GM12892 (cell line): ENCODE measurements at regions not wholly inside any gene's neighbourhood (a gene's known extent, or its start where the extent isn't known, plus 50 kb on each side); places are given as distances from the start of the nearest gene placed in this dataset.

Experiments used
- DNase-seq: peaks from one replicate; pipeline ENCODE4 v3.0.0; 2011; ENCODE audit not compliant: insufficient read length
- FAIRE-seq: peaks from 2 replicates; lab custom pipeline; 2011; peaks lifted over from hg19 to GRCh38; lab: Jason Lieb, UNC
- POLR2A ChIP-seq: IDR thresholded peaks from 2 replicates; pipeline ENCODE4 v1.6.1; 2011; ENCODE audit warnings: low read depth, low read length, control low read depth
- POLR2AphosphoS5 ChIP-seq: IDR thresholded peaks from 2 replicates; pipeline ENCODE4 v1.6.1; 2011; ENCODE audit warnings: low read depth, low read length, control low read depth
- TAF1 ChIP-seq: IDR thresholded peaks from 2 replicates; pipeline ENCODE4 v1.6.1; 2011; ENCODE audit warnings: low read depth, mild to moderate bottlenecking, control low read depth, low read length, borderline replicate concordance

DNA sequence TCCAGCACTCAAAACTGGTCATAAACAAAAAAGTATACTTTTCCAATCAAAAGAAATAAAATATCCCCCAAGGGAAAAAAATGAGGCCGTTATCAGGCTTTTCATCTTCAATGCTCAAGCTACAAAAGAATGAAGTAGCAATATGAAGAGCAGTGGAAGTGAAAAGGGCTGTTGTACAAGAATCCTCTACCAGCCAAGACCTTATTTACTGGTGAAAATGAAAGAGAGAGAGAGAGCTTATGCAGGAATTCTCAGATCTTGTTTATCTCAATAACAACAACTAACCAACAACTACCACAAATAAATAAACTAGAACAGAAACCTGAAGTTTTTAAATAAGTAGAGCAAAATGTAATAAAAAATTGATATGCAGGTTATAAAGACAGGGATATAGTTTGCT is 400.6 kb downstream of the HDGFL1 start:
- no peak for FAIRE-seq
- DNase-seq = no peak
- no peak for TF ChIP-seq POLR2A

DNA sequence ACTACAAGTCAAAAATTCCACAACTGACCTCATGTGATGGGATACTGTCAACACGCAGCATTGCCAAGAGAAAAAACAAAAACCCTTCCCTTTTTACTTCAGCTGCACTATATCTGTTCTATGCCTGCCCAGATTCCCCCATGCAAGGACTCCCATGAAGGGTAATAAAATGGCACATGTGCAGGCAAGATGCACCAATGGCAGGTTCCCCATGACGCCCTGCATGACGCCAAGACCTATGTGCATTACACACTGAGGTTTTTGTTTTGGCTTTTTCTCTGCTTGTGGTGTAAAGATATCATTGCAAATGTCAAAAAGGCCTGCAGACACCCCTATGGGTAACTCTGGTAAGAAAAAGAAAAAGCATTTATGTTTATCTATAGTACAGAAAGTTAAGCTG is 403.4 kb downstream of the HDGFL1 start:
- FAIRE-seq (no peak), DNase-seq (no peak)
- TF ChIP-seq POLR2AphosphoS5 (no peak), TAF1 (no peak)

DNA sequence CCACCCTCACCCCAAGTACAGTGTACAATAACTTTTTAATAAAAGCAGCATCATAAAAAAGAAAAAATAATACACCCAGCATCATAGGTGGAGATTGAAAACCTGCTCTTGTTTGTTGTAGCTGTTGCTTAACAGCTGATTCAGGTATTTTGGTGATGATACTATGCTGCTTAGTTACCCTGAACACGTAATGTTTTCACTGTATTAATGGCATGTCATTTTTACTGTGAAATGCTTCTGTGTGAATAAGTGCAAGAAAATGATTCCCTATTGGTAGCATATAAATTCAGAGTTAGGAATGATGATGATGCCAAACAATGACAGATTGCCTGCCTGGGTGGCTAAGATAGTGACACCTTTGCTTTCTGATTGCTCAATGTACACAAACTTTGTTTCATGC is 405.7 kb downstream of the HDGFL1 start:
- TF ChIP-seq POLR2A (no peak), POLR2AphosphoS5 (no peak), TAF1 (no peak)
- DNase-seq = no peak
- FAIRE-seq = no peak

DNA sequence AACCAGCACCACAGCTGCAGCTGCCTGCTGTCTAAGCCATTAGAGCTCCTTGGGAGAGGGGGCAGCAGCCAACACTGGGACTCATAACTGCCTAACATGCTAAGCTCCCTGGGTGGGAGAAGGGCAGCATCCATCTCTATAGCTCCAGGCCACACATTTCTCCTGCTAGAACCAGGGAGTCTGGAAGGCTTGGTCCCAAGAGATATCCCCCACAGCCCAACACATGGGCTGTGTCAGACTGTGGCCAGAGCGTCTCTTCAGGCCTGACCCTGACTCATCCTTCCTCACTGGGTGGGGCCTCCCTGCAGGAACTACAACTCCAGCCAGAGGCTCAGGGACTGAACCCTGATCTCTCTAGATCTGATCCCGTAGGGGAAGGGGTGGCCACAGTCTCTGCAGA is 411.1 kb downstream of the HDGFL1 start:
- TF ChIP-seq POLR2A = no peak
- no peak for TF ChIP-seq TAF1
- TF ChIP-seq POLR2AphosphoS5 = no peak
- FAIRE-seq = no peak
- no peak for DNase-seq

DNA sequence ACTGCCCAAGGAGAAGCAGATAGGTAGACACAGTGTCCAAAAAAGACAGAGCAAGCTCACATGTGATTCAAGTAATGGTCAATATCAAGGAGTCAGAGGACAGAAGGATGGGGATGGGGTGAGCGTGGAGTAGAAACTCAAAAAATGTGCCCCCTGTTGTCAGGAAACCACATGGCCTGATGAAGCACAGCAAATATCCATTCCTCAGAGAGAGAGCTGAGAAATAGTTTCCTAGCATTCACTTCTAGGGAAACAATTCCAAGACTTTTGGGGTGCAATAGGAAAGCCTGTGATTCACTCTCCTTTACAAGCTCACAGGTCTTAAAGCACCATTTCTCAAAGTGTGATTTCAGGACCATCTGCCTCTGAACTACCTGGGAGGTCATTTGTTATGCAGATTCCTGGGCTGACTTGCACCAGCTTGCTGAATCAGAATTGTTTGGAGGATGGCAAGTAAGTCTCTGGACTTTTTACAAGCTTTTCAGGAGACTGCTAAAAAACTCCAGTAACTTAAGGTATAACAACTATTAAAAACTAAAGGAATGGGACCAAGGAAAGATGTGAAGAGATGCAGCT is 432.8 kb downstream of the HDGFL1 start:
- DNase-seq = no peak
- FAIRE-seq = no peak
- TF ChIP-seq POLR2A (no peak), TAF1 (no peak), POLR2AphosphoS5 (no peak)

DNA sequence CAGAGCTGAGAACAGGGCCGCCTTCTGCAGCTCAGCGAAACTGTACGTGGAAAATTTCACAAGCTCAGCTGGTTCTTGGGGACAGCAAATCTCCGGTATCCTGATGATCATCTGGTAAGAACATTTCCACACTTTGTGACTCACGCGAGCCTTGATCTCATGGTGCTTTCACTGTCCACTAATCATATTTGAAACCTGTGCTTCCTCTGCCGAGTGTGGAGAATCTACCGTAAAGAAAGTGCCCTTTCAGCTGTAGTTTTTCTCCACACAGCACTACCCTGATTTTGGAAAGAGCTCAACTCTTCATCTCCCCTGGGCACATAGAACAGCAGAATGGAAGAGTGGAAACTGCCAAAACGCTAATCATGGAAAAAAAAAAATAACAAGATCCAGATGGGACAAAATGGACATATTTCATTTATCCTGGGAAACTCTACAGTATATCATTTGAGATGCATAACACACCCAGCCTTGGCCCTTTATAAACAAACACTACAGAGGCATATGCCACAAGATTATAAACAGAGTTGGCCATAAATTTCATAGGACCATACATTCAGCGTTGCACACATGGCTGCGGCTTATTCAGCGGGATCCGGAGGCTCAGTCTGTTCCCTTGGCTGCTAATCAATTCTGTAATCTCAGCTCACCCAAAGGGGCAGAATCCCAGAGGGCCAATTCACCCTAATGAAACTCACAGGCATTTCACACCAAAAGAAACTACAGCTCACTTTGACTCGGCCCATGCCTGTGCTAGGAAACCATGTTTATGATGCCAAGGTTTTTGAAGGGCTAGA is 434.5 kb downstream of the HDGFL1 start:
- no peak for FAIRE-seq
- no peak for TF ChIP-seq TAF1
- no peak for TF ChIP-seq POLR2A
- no peak for TF ChIP-seq POLR2AphosphoS5
- no peak for DNase-seq

DNA sequence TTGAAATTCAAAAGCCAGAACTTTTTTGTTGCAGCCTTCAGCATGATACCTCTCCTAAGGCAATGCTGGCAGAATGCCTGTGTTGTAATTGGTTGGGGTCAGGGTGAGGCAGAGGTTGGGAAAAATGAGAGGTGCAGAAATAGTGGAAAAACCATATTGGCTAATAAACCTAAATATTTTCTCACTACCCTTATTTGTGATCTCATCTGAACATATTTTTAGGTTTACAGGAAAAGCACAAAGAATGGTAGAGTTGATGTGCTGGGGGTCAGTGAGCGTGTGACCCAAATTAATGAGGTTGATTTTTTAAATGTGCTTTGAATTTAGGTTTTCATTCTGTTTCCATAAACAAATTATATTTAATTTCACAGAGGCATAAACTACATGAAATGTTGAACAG is 437.3 kb downstream of the HDGFL1 start:
- TF ChIP-seq POLR2A (no peak), TAF1 (no peak)
- no peak for DNase-seq
- FAIRE-seq = no peak

DNA sequence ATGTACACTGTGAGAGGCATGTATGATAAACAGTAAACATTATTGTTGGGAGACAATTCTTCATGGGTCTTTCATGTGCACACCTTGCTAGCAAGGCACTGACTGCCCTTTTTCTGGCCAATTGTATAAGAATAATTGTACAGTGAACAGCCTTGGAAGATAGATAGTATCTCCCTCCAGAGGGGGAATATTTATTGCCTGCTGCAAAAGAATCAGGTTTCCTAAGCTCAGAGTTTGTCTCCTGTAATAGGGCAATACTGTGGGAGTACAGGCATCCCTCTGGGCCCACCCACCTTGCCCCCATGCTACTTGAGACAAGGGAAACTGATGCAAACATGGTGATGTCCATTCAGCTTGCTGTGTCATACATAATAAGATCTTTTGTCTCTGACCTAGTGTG is 442.2 kb downstream of the HDGFL1 start:
- no peak for FAIRE-seq
- TF ChIP-seq POLR2AphosphoS5 (no peak), TAF1 (no peak), POLR2A (no peak)
- DNase-seq = no peak

DNA sequence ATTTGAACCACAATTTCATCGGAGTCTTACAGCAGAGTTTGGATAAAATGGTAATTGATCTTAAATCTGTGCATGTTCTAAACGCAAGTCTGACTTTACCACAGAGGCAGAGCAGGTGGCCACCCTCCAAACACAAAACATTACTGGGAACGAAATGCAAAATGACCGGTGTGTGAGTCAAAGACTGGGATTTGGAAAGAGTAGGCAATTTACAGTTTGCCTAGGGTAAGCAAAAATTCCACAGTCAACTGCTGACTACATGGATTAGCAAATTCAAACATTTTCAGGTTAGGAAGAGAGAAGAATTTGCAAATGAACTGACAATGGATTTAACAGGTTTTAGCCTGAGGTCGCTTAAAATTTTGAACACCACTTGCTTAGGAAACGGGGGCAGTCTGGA is 444.4 kb downstream of the HDGFL1 start:
- no peak for FAIRE-seq
- no peak for DNase-seq
- TF ChIP-seq TAF1 (no peak), POLR2A (no peak), POLR2AphosphoS5 (no peak)

DNA sequence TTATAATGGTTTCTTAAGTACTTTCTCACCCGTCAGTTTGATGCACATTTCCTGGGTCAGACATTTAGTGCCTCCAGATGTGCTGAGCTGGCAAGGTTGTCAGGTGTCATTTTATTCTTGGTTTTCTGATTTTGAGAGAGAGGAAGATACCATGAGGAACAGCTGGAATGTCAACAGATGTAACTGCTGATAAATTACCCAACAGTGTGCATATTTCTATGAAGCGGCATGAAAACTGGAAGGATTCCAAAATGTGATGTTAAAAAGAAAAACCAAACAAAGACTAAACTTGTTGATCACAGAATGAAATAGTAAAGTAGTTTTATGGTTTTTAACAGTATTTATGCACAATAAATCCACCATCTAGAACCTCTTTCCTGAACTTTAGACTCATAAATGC is 447.3 kb downstream of the HDGFL1 start:
- DNase-seq (no peak), FAIRE-seq (no peak)
- no peak for TF ChIP-seq POLR2AphosphoS5
- TF ChIP-seq TAF1 = no peak
- no peak for TF ChIP-seq POLR2A

DNA sequence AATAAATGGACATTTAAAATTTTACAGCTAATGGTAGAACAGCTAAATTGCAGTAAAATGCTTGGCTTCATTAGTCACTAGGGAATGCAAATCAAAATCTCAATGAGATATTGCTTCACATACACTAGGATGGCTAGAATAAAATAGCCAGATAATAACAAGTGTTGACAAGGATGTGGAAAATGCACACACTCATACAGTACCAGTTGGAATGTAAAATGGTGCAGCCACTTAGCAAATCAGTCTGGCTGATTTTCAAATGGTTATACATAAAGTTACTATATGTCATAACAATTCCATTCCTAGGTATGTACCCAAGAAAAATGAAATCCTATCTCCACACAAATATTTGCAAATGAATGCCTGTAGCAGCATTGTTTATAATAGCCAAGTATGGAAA is 452.1 kb downstream of the HDGFL1 start:
- TF ChIP-seq POLR2A = no peak
- no peak for FAIRE-seq
- no peak for DNase-seq

DNA sequence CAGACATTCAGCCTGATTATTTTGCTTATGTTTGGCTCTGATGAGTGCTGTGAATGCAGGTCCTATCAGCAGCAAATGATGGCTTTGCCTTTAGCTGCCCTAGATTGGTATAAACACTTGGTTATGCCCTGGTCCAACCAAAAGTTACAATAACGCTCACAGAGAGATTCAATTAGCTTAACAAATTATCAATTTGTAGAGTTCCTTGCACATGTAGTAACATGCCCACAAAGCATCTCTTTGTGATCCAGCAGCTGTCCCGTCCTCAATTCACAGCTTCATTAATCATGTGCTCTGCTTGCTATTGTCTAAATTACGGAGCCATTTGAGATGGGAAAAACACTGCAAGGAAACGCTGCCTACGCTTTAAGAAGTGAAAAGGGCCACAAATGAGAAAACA is 457.9 kb downstream of the HDGFL1 start:
- no peak for TF ChIP-seq POLR2AphosphoS5
- TF ChIP-seq TAF1 = no peak
- no peak for TF ChIP-seq POLR2A
- DNase-seq (no peak), FAIRE-seq (no peak)
